GM10266 (cell line): ENCODE measurements at regions not wholly inside any gene's neighbourhood (a gene's known extent, or its start where the extent isn't known, plus 50 kb on each side); places are given as distances from the start of the nearest gene placed in this dataset.

Experiments
- DNase-seq: peaks from one replicate; pipeline ENCODE4 v3.0.0; 2012; ENCODE audit errors: extremely low spot score
- CTCF ChIP-seq: IDR thresholded peaks from 2 replicates; pipeline ENCODE4 v1.5.1; 2012; ENCODE audit warnings: mild to moderate bottlenecking, low read depth; ENCODE audit not compliant: control insufficient read depth, insufficient read depth; ENCODE audit errors: missing control alignments

GRCh38 chr11:80649186-80649585 lies 1208.4 kb upstream of the TENM4 start:
- DNase-seq = no peak
- TF ChIP-seq CTCF = no peak

- TF ChIP-seq CTCF = no peak
- DNase-seq = no peak
These were observed 1197.5 kb upstream of the TENM4 start for GRCh38 chr11:80638296-80638695.

- DNase-seq = no peak
- TF ChIP-seq CTCF = no peak
These were observed 1196.7 kb upstream of the TENM4 start for GRCh38 chr11:80637571-80637970.

GRCh38 chr11:80636999-80637398 lies 1196.2 kb upstream of the TENM4 start:
- TF ChIP-seq CTCF = no peak

GRCh38 chr11:80635178-80635577 lies 1194.3 kb upstream of the TENM4 start:
- no peak for DNase-seq
- TF ChIP-seq CTCF = no peak

More at GRCh38 chr11:80636999-80637398, 1196.2 kb upstream of the TENM4 start:
- no peak for DNase-seq

GRCh38 chr11:80632691-80633090 lies 1191.9 kb upstream of the TENM4 start:
- no peak for TF ChIP-seq CTCF
- DNase-seq = no peak

GRCh38 chr11:80632156-80632555 lies 1191.3 kb upstream of the TENM4 start:
- no peak for DNase-seq
- no peak for TF ChIP-seq CTCF
